DND-41 (cell line): ENCODE measurements at regions not wholly inside any gene's neighbourhood (a gene's known extent, or its start where the extent isn't known, plus 50 kb on each side); places are given as distances from the start of the nearest gene placed in this dataset.

Source experiments
- ATAC-seq: fragments of 200-7000 bp; cut with Tn5 transposase; 3 replicates; pipeline ENCODE4 v1.9.1; 2021; ENCODE audit warnings: low read depth; ENCODE audit not compliant: insufficient read depth
- DNase-seq: peaks from one replicate; pipeline ENCODE4 v3.0.0-alpha.2; 2020
- H2AFZ ChIP-seq: 2 replicates; pipeline ENCODE4 v1.6.0; 2012; ENCODE audit warnings: low read depth, low read length
- H3K27ac ChIP-seq: 2 replicates; pipeline ENCODE4 v1.5.1; 2012; ENCODE audit warnings: low read length, inconsistent platforms
- H3K27me3 ChIP-seq: fragments of 200-600 bp; sonication (generic); 2 replicates; pipeline ENCODE4 v1.6.0; 2012; ENCODE audit warnings: low read length, mild to moderate bottlenecking, inconsistent platforms; ENCODE audit not compliant: insufficient read depth, poor library complexity
- H3K36me3 ChIP-seq: 2 replicates; pipeline ENCODE4 v1.5.1; 2012; ENCODE audit warnings: low read length, inconsistent platforms; ENCODE audit not compliant: insufficient read depth
- H3K4me1 ChIP-seq: 2 replicates; pipeline ENCODE4 v1.5.1; 2012; ENCODE audit warnings: mild to moderate bottlenecking, low read length; ENCODE audit not compliant: insufficient read depth
- H3K4me2 ChIP-seq: 2 replicates; pipeline ENCODE4 v1.6.0; 2012; ENCODE audit warnings: mild to moderate bottlenecking, moderate library complexity, low read length, inconsistent platforms; ENCODE audit not compliant: insufficient read depth
- H3K4me3 ChIP-seq, 2 experiments: fragments of 200-600 bp in 1 of 2; shearing (Covaris generic) in 1 of 2; 2 replicates each; pipeline ENCODE4 v1.5.1; 2012 to 2016; ENCODE audit warnings: inconsistent platforms in 2 of 2, low read length in 2 of 2, mild to moderate bottlenecking in 2 of 2, low read depth in 1 of 2, moderate library complexity in 1 of 2
- H3K79me2 ChIP-seq: 2 replicates; pipeline ENCODE4 v1.6.0; 2012; ENCODE audit warnings: low read length, inconsistent platforms; ENCODE audit not compliant: insufficient read depth
- H3K9ac ChIP-seq: 2 replicates; pipeline ENCODE4 v1.6.0; 2012; ENCODE audit warnings: low read depth, mild to moderate bottlenecking, inconsistent platforms, low read length, moderate library complexity
- H3K9me3 ChIP-seq: 2 replicates; pipeline ENCODE4 v1.5.1; 2012; ENCODE audit warnings: low read length, moderate library complexity, mild to moderate bottlenecking, inconsistent platforms; ENCODE audit not compliant: insufficient read depth, severe bottlenecking
- H4K20me1 ChIP-seq: 2 replicates; pipeline ENCODE4 v1.6.0; 2012; ENCODE audit warnings: low read length; ENCODE audit not compliant: insufficient read depth
- CTCF ChIP-seq: IDR thresholded peaks from 2 replicates; pipeline ENCODE4 v1.5.1; 2012; ENCODE audit warnings: borderline replicate concordance, low read length, moderate library complexity, mild to moderate bottlenecking; ENCODE audit not compliant: poor library complexity, severe bottlenecking; ENCODE audit errors: extremely low read depth
- EZH2 ChIP-seq: IDR thresholded peaks from 3 replicates; pipeline ENCODE4 v1.6.1; 2012; ENCODE audit warnings: borderline replicate concordance, low read depth, mild to moderate bottlenecking, moderate library complexity, low read length, inconsistent platforms; ENCODE audit not compliant: severe bottlenecking

DNA sequence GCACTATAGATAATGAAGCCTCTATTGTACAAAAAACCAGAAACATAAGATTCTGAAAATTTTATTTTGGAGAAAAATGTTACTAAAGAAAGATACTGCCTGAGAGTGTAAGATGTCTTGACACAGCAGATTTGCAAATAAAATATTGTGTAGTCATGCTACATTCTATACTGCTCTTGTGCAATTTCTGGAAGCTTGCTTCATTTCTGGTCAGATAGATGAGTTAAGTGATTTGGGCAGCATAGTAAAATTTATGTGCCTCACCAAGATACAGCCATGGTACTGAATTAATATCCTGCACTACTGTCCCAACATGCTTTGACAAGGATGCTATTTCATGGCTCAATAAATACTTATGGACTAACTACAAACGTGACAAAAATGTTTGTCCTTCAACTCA is 55.1 kb upstream of the STARD13 start:
- Histone ChIP-seq H3K27ac (no peak overlapping the region), H3K27me3 (no peaks in the 10 kb centered on the region), H3K9me3 (no peaks in the 10 kb centered on the region), H3K4me1 (no peaks in the 10 kb centered on the region), H2AFZ (no peak overlapping the region), H3K79me2 (no peaks in the 10 kb centered on the region), H4K20me1 (no peaks in the 10 kb centered on the region), H3K36me3 (no peaks in the 10 kb centered on the region), H3K4me3 (no peak overlapping the region), H3K4me2 (no peak overlapping the region), H3K9ac (no peak overlapping the region)
- ATAC-seq = no peak
- TF ChIP-seq EZH2 = no peak
- TF ChIP-seq CTCF = no peak
- DNase-seq = no peak

DNA sequence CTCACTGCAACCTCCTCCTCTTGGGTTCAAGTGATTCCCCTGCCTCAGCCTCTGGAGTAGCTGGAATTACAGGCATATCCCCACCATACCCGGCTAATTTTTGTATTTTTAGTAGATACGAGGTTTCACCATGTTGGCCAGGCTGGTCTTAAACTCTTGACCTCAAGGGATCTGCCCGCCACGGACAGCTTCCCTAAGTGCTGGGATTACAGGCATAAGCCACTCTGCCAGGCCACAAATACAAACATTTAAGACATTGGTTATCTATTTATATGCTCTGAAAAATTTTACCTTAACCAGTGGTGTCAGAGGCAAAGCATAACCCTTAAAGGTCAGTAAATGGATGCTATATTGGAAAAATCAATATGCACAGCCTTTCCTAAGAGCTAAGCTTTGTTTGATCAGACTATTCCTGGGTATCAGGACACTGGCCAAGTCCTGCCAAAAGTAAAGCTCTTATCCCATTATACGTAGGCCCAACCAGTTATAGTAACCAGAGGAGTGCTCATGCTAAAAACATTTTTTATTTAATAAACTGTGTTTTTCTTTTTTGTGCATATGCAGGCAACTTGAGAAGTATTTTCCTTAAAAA is 56.4 kb upstream of the STARD13 start:
- DNase-seq = no peak
- TF ChIP-seq CTCF (no peak), EZH2 (no peak)
- no peak overlapping the region for H3K27ac ChIP-seq
- H3K4me2 ChIP-seq = no peak overlapping the region
- no peaks in the 10 kb centered on the region for H3K79me2 ChIP-seq
- no peak overlapping the region for H2AFZ ChIP-seq
- no peaks in the 10 kb centered on the region for H3K4me1 ChIP-seq
- H3K9ac ChIP-seq = no peak overlapping the region
- no peaks in the 10 kb centered on the region for H3K36me3 ChIP-seq
- H3K9me3 ChIP-seq = no peaks in the 10 kb centered on the region
- H3K4me3 ChIP-seq = no peak overlapping the region
- no peaks in the 10 kb centered on the region for H4K20me1 ChIP-seq
- H3K27me3 ChIP-seq = no peaks in the 10 kb centered on the region
- ATAC-seq = no peak

- Histone ChIP-seq H3K27ac (no peak overlapping the region), H3K4me2 (no peak overlapping the region), H3K27me3 (no peaks in the 10 kb centered on the region), H3K9ac (no peak overlapping the region), H3K36me3 (no peaks in the 10 kb centered on the region), H4K20me1 (no peaks in the 10 kb centered on the region), H2AFZ (no peak overlapping the region; the same call in 1 of the 2 replicates), H3K79me2 (no peaks in the 10 kb centered on the region), H3K9me3 (no peaks in the 10 kb centered on the region), H3K4me3 (no peak overlapping the region), H3K4me1 (no peaks in the 10 kb centered on the region)
- no peak for TF ChIP-seq EZH2
- no peak for TF ChIP-seq CTCF
- ATAC-seq (no peak), DNase-seq (no peak)
Measured at GRCh38 chr13:33345842-33346241, 60.3 kb upstream of the STARD13 start.

DNA sequence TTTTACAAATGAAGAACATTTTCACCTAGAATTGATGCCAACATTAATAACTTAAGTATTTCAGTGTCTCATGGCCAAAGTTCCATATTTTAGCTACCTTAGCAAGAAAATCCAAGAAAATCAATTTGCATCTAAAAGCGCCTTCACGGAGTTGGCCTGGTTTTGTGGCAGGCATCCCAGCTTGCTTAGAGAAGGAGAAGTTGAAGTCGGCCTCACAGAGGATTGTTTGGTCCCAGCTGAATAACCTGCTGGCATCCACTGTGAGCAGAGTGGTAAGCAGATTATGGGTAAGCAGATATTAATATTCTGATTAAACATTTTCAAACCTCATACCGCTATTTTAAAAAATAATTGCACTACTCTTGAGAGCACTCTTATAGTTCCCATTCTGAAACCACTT is 62.3 kb upstream of the STARD13 start:
- no peaks in the 10 kb centered on the region for H3K4me1 ChIP-seq
- no peaks in the 10 kb centered on the region for H3K9me3 ChIP-seq
- no peaks in the 10 kb centered on the region for H3K79me2 ChIP-seq
- ATAC-seq (no peak), DNase-seq (no peak)
- H3K36me3 ChIP-seq = no peaks in the 10 kb centered on the region
- TF ChIP-seq CTCF (no peak), EZH2 (no peak)
- no peaks in the 10 kb centered on the region for H3K27me3 ChIP-seq
- H3K27ac ChIP-seq = no peak overlapping the region
- no peaks in the 10 kb centered on the region for H4K20me1 ChIP-seq
- H3K4me2 ChIP-seq = no peak overlapping the region
- H2AFZ ChIP-seq = no peak overlapping the region
- H3K9ac ChIP-seq = no peak overlapping the region
- no peak overlapping the region for H3K4me3 ChIP-seq
